MCF 10A (cell line): ENCODE measurements at regions not wholly inside any gene's neighbourhood (a gene's known extent, or its start where the extent isn't known, plus 50 kb on each side); places are given as distances from the start of the nearest gene placed in this dataset.

Experiments
- BruUV-seq: library from RNA; stranded (reverse); fragments of 400-500 nt; replicated peaks from 2 replicates; lab custom pipeline; 2021; lab: Mats Ljungman, UMichigan
- CTCF ChIA-PET: fragments of 300-600 bp; sonication (Branson Sonifier 250); formaldehyde crosslinking; extraction: SDS; loops from one replicate; lab custom pipeline; 2021; ENCODE audit warnings: antibody characterized with exemption, inconsistent platforms; lab: Yijun Ruan, JAX
- POLR2A ChIA-PET: fragments of 300-600, 350-650 bp; sonication (Branson Sonifier 250); formaldehyde crosslinking; extraction: SDS; loops from one replicate; lab custom pipeline; 2020; ENCODE audit warnings: antibody characterized with exemption, inconsistent platforms; lab: Yijun Ruan, JAX
- DNase-seq: peaks from one replicate; pipeline ENCODE4 v3.0.0-alpha.2; 2018; ENCODE audit not compliant: unreplicated experiment
- H3K27ac Mint-ChIP-seq: one replicate; pipeline ENCODE4 v1.8.0; 2022; ENCODE audit warnings: mild to moderate bottlenecking, low read depth, mixed read lengths; ENCODE audit not compliant: unreplicated experiment
- H3K27me3 Mint-ChIP-seq: one replicate; pipeline ENCODE4 v1.8.0; 2022; ENCODE audit warnings: mixed read lengths; ENCODE audit not compliant: insufficient read depth, unreplicated experiment
- H3K36me3 Mint-ChIP-seq: one replicate; pipeline ENCODE4 v1.8.0; 2022; ENCODE audit warnings: mild to moderate bottlenecking, moderate library complexity, mixed read lengths; ENCODE audit not compliant: insufficient read depth, unreplicated experiment
- H3K4me1 Mint-ChIP-seq: one replicate; pipeline ENCODE4 v1.8.0; 2022; ENCODE audit warnings: mixed read lengths; ENCODE audit not compliant: insufficient read depth, unreplicated experiment
- H3K4me3 Mint-ChIP-seq: one replicate; pipeline ENCODE4 v1.8.0; 2022; ENCODE audit warnings: mild to moderate bottlenecking, moderate library complexity, mixed read lengths; ENCODE audit not compliant: unreplicated experiment
- H3K9me3 Mint-ChIP-seq: one replicate; pipeline ENCODE4 v1.8.0; 2022; ENCODE audit warnings: mixed read lengths; ENCODE audit not compliant: unreplicated experiment
- CTCF ChIP-seq: fragments of 200-600 bp; IDR thresholded peaks from one replicate; pipeline ENCODE4 v1.8.0; 2022; ENCODE audit warnings: antibody characterized with exemption, mild to moderate bottlenecking; ENCODE audit not compliant: unreplicated experiment
- intact Hi-C: fragments of 100-400 bp; cut with micrococcal nuclease; formaldehyde crosslinking; loops from 2 replicates; pipeline ENCODE4 v1.14.1; 2022

GRCh38 chr1:184141361-184141880 is 89.9 kb downstream of the TSEN15 start:
- TF ChIP-seq CTCF: no peak
- peaks cover 25% of the 10 kb centered on the region for H3K27me3 Mint-ChIP-seq
- H3K36me3 Mint-ChIP-seq: no peaks in the 10 kb centered on the region
- DNase-seq: no peak
- intact Hi-C loops: no loop called here
- ChIA-PET POLR2A (no interaction called here), CTCF (no interaction called here)
- H3K9me3 Mint-ChIP-seq: peaks cover 6% of the 10 kb centered on the region
- H3K4me3 Mint-ChIP-seq: no peak overlapping the region
- H3K27ac Mint-ChIP-seq: no peak overlapping the region
- no TSS peak for BruUV-seq
- H3K4me1 Mint-ChIP-seq: no peaks in the 10 kb centered on the region

- no peak for TF ChIP-seq CTCF
- no peak for DNase-seq
- H3K9me3 Mint-ChIP-seq: no peaks in the 10 kb centered on the region
- CTCF ChIA-PET: interaction anchor here (0.9 to 1.3 kb wide), 3 partner anchors 28 to 81 kb away, joined by 3 to 4 read pairs (median 4); no protein-coding TSS in a partner anchor
- H3K27me3 Mint-ChIP-seq: peaks cover 26% of the 10 kb centered on the region
- no peaks in the 10 kb centered on the region for H3K36me3 Mint-ChIP-seq
- H3K27ac Mint-ChIP-seq: no peak overlapping the region
- no peak overlapping the region for H3K4me3 Mint-ChIP-seq
- intact Hi-C loops: no loop called here
- no peaks in the 10 kb centered on the region for H3K4me1 Mint-ChIP-seq
- BruUV-seq: no TSS peak
- POLR2A ChIA-PET: no interaction called here
Measured at GRCh38 chr1:184143449-184143848, 91.9 kb downstream of the TSEN15 start.

- Mint-ChIP-seq H3K9me3 (no peaks in the 10 kb centered on the region), H3K27ac (no peak overlapping the region), H3K36me3 (no peaks in the 10 kb centered on the region), H3K27me3 (peaks cover 26% of the 10 kb centered on the region), H3K4me1 (no peaks in the 10 kb centered on the region), H3K4me3 (no peak overlapping the region)
- no TSS peak for BruUV-seq
- TF ChIP-seq CTCF: no peak
- ChIA-PET CTCF (interaction anchor here (0.6 to 1.6 kb wide), 2 partner anchors 18 to 27 kb away, joined by 4 to 8 read pairs; no protein-coding TSS in a partner anchor), POLR2A (interaction anchor here (0.7 kb wide), 1 partner anchor 519 kb away, joined by 3 read pairs; no protein-coding TSS in a partner anchor)
- no peak for DNase-seq
- intact Hi-C loops: no loop called here
Measured at GRCh38 chr1:184145083-184145482, 93.6 kb downstream of the TSEN15 start.

- Mint-ChIP-seq H3K27ac (no peak overlapping the region), H3K27me3 (peaks cover 26% of the 10 kb centered on the region), H3K4me3 (no peak overlapping the region), H3K36me3 (no peaks in the 10 kb centered on the region), H3K9me3 (no peaks in the 10 kb centered on the region), H3K4me1 (no peaks in the 10 kb centered on the region)
- POLR2A ChIA-PET: no interaction called here
- TF ChIP-seq CTCF: no peak
- no TSS peak for BruUV-seq
- no peak for DNase-seq
- CTCF ChIA-PET: interaction anchor here (1.6 kb wide), 1 partner anchor 16 kb away, joined by 4 read pairs; no protein-coding TSS in a partner anchor
- intact Hi-C loops: no loop called here
Measured at GRCh38 chr1:184146202-184146601, 94.7 kb downstream of the TSEN15 start.
